IMR-90 (cell line): ENCODE measurements at regions not wholly inside any gene's neighbourhood (a gene's known extent, or its start where the extent isn't known, plus 50 kb on each side); places are given as distances from the start of the nearest gene placed in this dataset.

Source experiments
- ATAC-seq: fragments of 200-7000 bp; cut with Tn5 transposase; 2 replicates; pipeline ENCODE4 v1.9.1; 2020; ENCODE audit warnings: low read depth, mild to moderate bottlenecking, moderate library complexity
- BruUV-seq: library from RNA; stranded (reverse); fragments of 400-500 nt; replicated peaks from 2 replicates; lab custom pipeline; 2021; lab: Mats Ljungman, UMichigan
- CTCF ChIA-PET: fragments of 300-600 bp; formaldehyde crosslinking; extraction: SDS; loops from one replicate; lab custom pipeline; 2021; ENCODE audit warnings: antibody characterized with exemption; lab: Yijun Ruan, JAX
- POLR2A ChIA-PET: fragments of 300-600 bp; sonication (Branson Sonifier 250); formaldehyde crosslinking; loops from one replicate; lab custom pipeline; 2022; ENCODE audit warnings: antibody characterized with exemption; ENCODE audit not compliant: unreplicated experiment; lab: Charles Lee
- DNase-seq: peaks from one replicate; pipeline ENCODE4 v3.0.0; 2013
- H2AFZ ChIP-seq: replicated peaks from 2 replicates; pipeline ENCODE3; 2013; ENCODE audit warnings: low read length, mild to moderate bottlenecking; ENCODE audit not compliant: poor library complexity
- H2AK5ac ChIP-seq: 2 replicates; pipeline ENCODE4 v1.6.1; 2013; ENCODE audit warnings: low read depth, low read length, inconsistent platforms
- H2AK9ac ChIP-seq: replicated peaks from 2 replicates; pipeline ENCODE3; 2013; ENCODE audit warnings: mild to moderate bottlenecking, low read depth, low read length, moderate library complexity; ENCODE audit not compliant: poor library complexity
- H2BK120ac ChIP-seq: 2 replicates; pipeline ENCODE4 v1.6.1; 2013; ENCODE audit warnings: low read depth, low read length, inconsistent platforms
- H2BK15ac ChIP-seq: 3 replicates; pipeline ENCODE4 v1.6.1; 2013; ENCODE audit warnings: low read depth, low read length, inconsistent platforms
- H2BK20ac ChIP-seq: 2 replicates; pipeline ENCODE4 v1.6.1; 2013; ENCODE audit warnings: low read depth, mild to moderate bottlenecking, inconsistent platforms, low read length, moderate library complexity
- H2BK5ac ChIP-seq: 2 replicates; pipeline ENCODE4 v1.6.1; 2013; ENCODE audit warnings: mild to moderate bottlenecking, low read depth, low read length, inconsistent platforms; ENCODE audit not compliant: poor library complexity, severe bottlenecking
- H3K14ac ChIP-seq: replicated peaks from 2 replicates; pipeline ENCODE4 v1.6.1; 2013; ENCODE audit warnings: low read depth, low read length, inconsistent platforms
- H3K18ac ChIP-seq: 2 replicates; pipeline ENCODE4 v1.6.1; 2013; ENCODE audit warnings: low read depth, low read length, control low read depth
- H3K23ac ChIP-seq: 2 replicates; pipeline ENCODE4 v1.6.1; 2013; ENCODE audit warnings: low read depth, low read length, inconsistent platforms
- H3K27ac ChIP-seq: 2 replicates; pipeline ENCODE4 v1.5.1; 2013; ENCODE audit warnings: mild to moderate bottlenecking, control low read depth, low read length; ENCODE audit not compliant: insufficient read depth
- H3K27me3 ChIP-seq: 2 replicates; pipeline ENCODE4 v1.6.1; 2013; ENCODE audit warnings: low read length; ENCODE audit not compliant: control insufficient read depth, insufficient read depth
- H3K36me3 ChIP-seq: 2 replicates; pipeline ENCODE4 v1.6.1; 2013; ENCODE audit warnings: low read length, mixed read lengths; ENCODE audit not compliant: control insufficient read depth, insufficient read depth
- H3K4ac ChIP-seq: 2 replicates; pipeline ENCODE4 v1.6.1; 2013; ENCODE audit warnings: low read depth, low read length, inconsistent platforms
- H3K4me1 ChIP-seq: 2 replicates; pipeline ENCODE4 v1.6.1; 2013; ENCODE audit warnings: low read length, mixed read lengths; ENCODE audit not compliant: control insufficient read depth, insufficient read depth
- H3K4me2 ChIP-seq: 2 replicates; pipeline ENCODE4 v1.6.1; 2013; ENCODE audit warnings: low read depth, mild to moderate bottlenecking, control low read depth, low read length, moderate library complexity
- H3K4me3 ChIP-seq: 2 replicates; pipeline ENCODE4 v1.5.1; 2013; ENCODE audit warnings: low read depth, mild to moderate bottlenecking, control low read depth, low read length, moderate library complexity; ENCODE audit not compliant: insufficient read depth
- H3K56ac ChIP-seq: 2 replicates; pipeline ENCODE4 v1.6.1; 2013; ENCODE audit warnings: low read length, inconsistent platforms; ENCODE audit not compliant: insufficient read depth; ENCODE audit errors: extremely low read depth
- H3K79me1 ChIP-seq, 2 experiments: 2 replicates each; pipeline ENCODE4 v1.6.1; 2013; ENCODE audit warnings: low read length in 2 of 2, inconsistent platforms in 1 of 2, low read depth in 1 of 2
- H3K9ac ChIP-seq: 2 replicates; pipeline ENCODE4 v1.6.1; 2013; ENCODE audit warnings: low read depth, low read length, control low read depth
- H3K9me1 ChIP-seq: 2 replicates; pipeline ENCODE4 v1.6.1; 2013; ENCODE audit warnings: low read length, inconsistent platforms; ENCODE audit not compliant: insufficient read depth
- H3K9me3 ChIP-seq: 2 replicates; pipeline ENCODE4 v1.6.1; 2013; ENCODE audit warnings: low read length; ENCODE audit not compliant: control insufficient read depth, insufficient read depth
- H4K20me1 ChIP-seq: 2 replicates; pipeline ENCODE4 v1.6.1; 2013; ENCODE audit warnings: low read length, inconsistent platforms; ENCODE audit not compliant: insufficient read depth
- H4K5ac ChIP-seq: 2 replicates; pipeline ENCODE4 v1.6.1; 2013; ENCODE audit warnings: mild to moderate bottlenecking, low read depth, low read length, control low read depth
- H4K8ac ChIP-seq, 2 experiments: 2 replicates each; pipeline ENCODE4 v1.6.1; 2013; ENCODE audit warnings: low read depth in 2 of 2, low read length in 2 of 2, control low read depth in 1 of 2, inconsistent platforms in 1 of 2
- H4K91ac ChIP-seq: 2 replicates; pipeline ENCODE4 v1.6.1; 2013; ENCODE audit warnings: low read depth, low read length, inconsistent platforms; ENCODE audit not compliant: insufficient read depth
- BHLHE40 ChIP-seq: fragments of 150-350 bp; IDR thresholded peaks from 2 replicates; pipeline ENCODE4 v1.6.1; 2016; ENCODE audit warnings: mild to moderate bottlenecking, low read depth, low read length
- CEBPB ChIP-seq: IDR thresholded peaks from 2 replicates; pipeline ENCODE4 v1.6.1; 2012; ENCODE audit warnings: low read depth, low read length, improper control_type of control experiment
- CHD1 ChIP-seq: IDR thresholded peaks from 2 replicates; pipeline ENCODE4 v1.6.1; 2012; ENCODE audit warnings: low read depth, low read length, improper control_type of control experiment
- CTCF ChIP-seq: conservative IDR thresholded peaks from 2 replicates; pipeline ENCODE4 v1.5.1; 2012; ENCODE audit warnings: mild to moderate bottlenecking, low read depth, low read length, improper control_type of control experiment
- ELK1 ChIP-seq: fragments of 150-350 bp; IDR thresholded peaks from 2 replicates; pipeline ENCODE4 v1.6.1; 2016; ENCODE audit warnings: low read depth, mild to moderate bottlenecking, low read length, moderate library complexity, borderline replicate concordance
- FOS ChIP-seq: fragments of 150-350 bp; IDR thresholded peaks from 2 replicates; pipeline ENCODE4 v1.6.1; 2016; ENCODE audit warnings: low read depth, low read length
- MAFK ChIP-seq: IDR thresholded peaks from 2 replicates; pipeline ENCODE4 v1.6.1; 2012; ENCODE audit warnings: low read depth, low read length, improper control_type of control experiment
- MAZ ChIP-seq: IDR thresholded peaks from 2 replicates; pipeline ENCODE4 v1.6.1; 2012; ENCODE audit warnings: low read depth, mild to moderate bottlenecking, low read length, improper control_type of control experiment, moderate library complexity, borderline replicate concordance
- MXI1 ChIP-seq: IDR thresholded peaks from 2 replicates; pipeline ENCODE4 v1.6.1; 2012; ENCODE audit warnings: low read depth, mild to moderate bottlenecking, low read length, moderate library complexity, borderline replicate concordance
- NFE2L2 ChIP-seq: fragments of 150-350 bp; IDR thresholded peaks from 2 replicates; pipeline ENCODE4 v1.6.1; 2016; ENCODE audit warnings: low read depth, mild to moderate bottlenecking, low read length
- POLR2A ChIP-seq: IDR thresholded peaks from 2 replicates; pipeline ENCODE4 v1.6.1; 2012; ENCODE audit warnings: mild to moderate bottlenecking, low read depth, low read length
- RAD21 ChIP-seq: IDR thresholded peaks from 2 replicates; pipeline ENCODE4 v1.6.1; 2012; ENCODE audit warnings: low read length, improper control_type of control experiment
- RCOR1 ChIP-seq: IDR thresholded peaks from 2 replicates; pipeline ENCODE4 v1.6.1; 2012; ENCODE audit warnings: mild to moderate bottlenecking, low read length, improper control_type of control experiment; ENCODE audit not compliant: insufficient replicate concordance
- RFX5 ChIP-seq: IDR thresholded peaks from 2 replicates; pipeline ENCODE4 v1.8.0; 2012; ENCODE audit warnings: low read depth, mild to moderate bottlenecking, low read length, moderate library complexity
- SMC3 ChIP-seq: fragments of 150-350 bp; IDR thresholded peaks from 2 replicates; pipeline ENCODE4 v1.6.1; 2016; ENCODE audit warnings: low read depth, mild to moderate bottlenecking, antibody characterized with exemption, low read length, moderate library complexity
- USF2 ChIP-seq: fragments of 150-350 bp; IDR thresholded peaks from 2 replicates; pipeline ENCODE4 v1.6.1; 2017; ENCODE audit warnings: mild to moderate bottlenecking, antibody characterized with exemption, low read length, low read depth
- WGBS, 2 experiments: methylation state at CpG; one replicate each; pipeline versions ENCODE4 v1.1.5 to v1.1.7; 2013; ENCODE audit warnings: missing lambda C conversion rate in 2 of 2; ENCODE audit not compliant: insufficient read length in 1 of 2; ENCODE audit errors: extremely low coverage in 2 of 2; 5-methylcytosine and 5-hydroxymethylcytosine counted together
- dilution Hi-C: fragments of 300-500 bp; cut with HindIII; formaldehyde crosslinking; loops from one replicate; pipeline ENCODE4 v1.14.3; 2018; ENCODE audit warnings: low sequenced_read_pairs; ENCODE audit not compliant: unreplicated experiment
- in situ Hi-C: fragments of 300-500 bp; cut with MboI; formaldehyde crosslinking; loops from 3 replicates; pipeline ENCODE4 v1.14.3; 2019; ENCODE audit warnings: low sequenced_read_pairs, inconsistent platforms, mixed read lengths
- intact Hi-C: fragments of 100-400 bp; cut with micrococcal nuclease; formaldehyde crosslinking; loops from 2 replicates; pipeline ENCODE4 v1.10.0; 2022

GRCh38 chr5:176162198-176162597 lies 76.0 kb upstream of the SIMC1 start:
- no peak for ATAC-seq
- no peak for DNase-seq
- BruUV-seq = no TSS peak
- no peak overlapping the region for H2BK5ac ChIP-seq
- peaks cover 3% of the 10 kb centered on the region for H3K9me3 ChIP-seq
- intact Hi-C loops = no loop called here
- no peaks in the 10 kb centered on the region for H3K36me3 ChIP-seq
- in situ Hi-C loops = no loop called here
- H3K27ac ChIP-seq = no peak overlapping the region
- no peak overlapping the region for H4K91ac ChIP-seq
- no peak overlapping the region for H3K9ac ChIP-seq
- H3K14ac ChIP-seq = no peak overlapping the region
- ChIA-PET CTCF (no interaction called here), POLR2A (no interaction called here)
- no peak overlapping the region for H4K8ac ChIP-seq
- dilution Hi-C loops = no loop called here
- no peak overlapping the region for H3K4me3 ChIP-seq
- no peaks in the 10 kb centered on the region for H3K79me1 ChIP-seq
- no peak overlapping the region for H4K5ac ChIP-seq
- H2BK120ac ChIP-seq = no peak overlapping the region
- no peak overlapping the region for H3K18ac ChIP-seq
- H2BK15ac ChIP-seq = no peak overlapping the region
- no peak for TF ChIP-seq SMC3
- no peak for TF ChIP-seq MAZ
- no peak for TF ChIP-seq BHLHE40
- no peak for TF ChIP-seq FOS
- TF ChIP-seq RAD21 = no peak
- TF ChIP-seq POLR2A = no peak
- no peak for TF ChIP-seq USF2
- no peak for TF ChIP-seq CEBPB
- no peak for TF ChIP-seq RFX5
- no peak for TF ChIP-seq MXI1
- TF ChIP-seq NFE2L2 = no peak
- no peak for TF ChIP-seq ELK1
- TF ChIP-seq CHD1 = no peak
- no peak for TF ChIP-seq MAFK
- no peak for TF ChIP-seq CTCF
- no peak for TF ChIP-seq RCOR1
- no peak overlapping the region for H2AFZ ChIP-seq
- H4K20me1 ChIP-seq = no peaks in the 10 kb centered on the region
- no peak overlapping the region for H3K4ac ChIP-seq
- H3K23ac ChIP-seq = no peak overlapping the region
- no peak overlapping the region for H2AK9ac ChIP-seq
- H3K27me3 ChIP-seq = no peaks in the 10 kb centered on the region
- no peak overlapping the region for H2AK5ac ChIP-seq
- H3K4me1 ChIP-seq = peaks cover 2% of the 10 kb centered on the region; the same call in 1 of the 2 replicates
- no peak overlapping the region for H3K4me2 ChIP-seq
- H3K9me1 ChIP-seq = no peaks in the 10 kb centered on the region
- H3K56ac ChIP-seq = no peak overlapping the region
- no peak overlapping the region for H2BK20ac ChIP-seq
- 50% methylated on average over 1 of the region's 3 CpGs; no CpG with 5 or more reads in 1 of the 2 experiments for WGBS, 2 experiments
